ENCODE measurements at regions not wholly inside any gene's neighbourhood (a gene's known extent, or its start where the extent isn't known, plus 50 kb on each side); places are given as distances from the start of the nearest gene placed in this dataset.
"Not testable (repeated sequence)": the region's sequence is repeated elsewhere in the genome, so short reads cannot be mapped to it uniquely, and the experiment has no call there.

- peak; percentile 3 for DNase-seq (ENCODE audit: low spot score)
Measured at GRCh38 chr2:176854062-176854461, 358.5 kb upstream of the HNRNPA3 start.

GRCh38 chr2:176854878-176855277 lies 357.7 kb upstream of the HNRNPA3 start:
- DNase-seq (ENCODE audit: low spot score) = no peak

- no peak for DNase-seq (ENCODE audit: low spot score)
Measured at GRCh38 chr2:176856683-176857082, 355.9 kb upstream of the HNRNPA3 start.

- no peak for DNase-seq (ENCODE audit: low spot score)
Measured at GRCh38 chr2:176865336-176865735, 347.3 kb upstream of the HNRNPA3 start.

GRCh38 chr2:176872406-176872805 lies 340.2 kb upstream of the HNRNPA3 start:
- no peak for DNase-seq (ENCODE audit: low spot score)

GRCh38 chr2:176873403-176873802 lies 339.2 kb upstream of the HNRNPA3 start:
- no peak for DNase-seq (ENCODE audit: low spot score)

GRCh38 chr2:176876493-176877103 lies 336.0 kb upstream of the HNRNPA3 start:
- no peak for DNase-seq (ENCODE audit: low spot score)

GRCh38 chr2:176879426-176879995 lies 333.1 kb upstream of the HNRNPA3 start:
- no peak for DNase-seq (ENCODE audit: low spot score)

- DNase-seq (ENCODE audit: low spot score) = not testable (repeated sequence)
Measured at GRCh38 chr2:176882045-176882444, 330.5 kb upstream of the HNRNPA3 start.

GRCh38 chr2:176885001-176885643 lies 327.5 kb upstream of the HNRNPA3 start:
- DNase-seq (ENCODE audit: low spot score) = no peak

- DNase-seq (ENCODE audit: low spot score) = no peak
Measured at GRCh38 chr2:176885661-176886060, 326.9 kb upstream of the HNRNPA3 start.

- no peak for DNase-seq (ENCODE audit: low spot score)
Measured at GRCh38 chr2:176891105-176891504, 321.5 kb upstream of the HNRNPA3 start.

GRCh38 chr2:176891857-176892256 lies 320.7 kb upstream of the HNRNPA3 start:
- DNase-seq (ENCODE audit: low spot score) = no peak

GRCh38 chr2:176892676-176893226 lies 319.8 kb upstream of the HNRNPA3 start:
- no peak for DNase-seq (ENCODE audit: low spot score)

GRCh38 chr2:176895158-176895557 lies 317.4 kb upstream of the HNRNPA3 start:
- DNase-seq (ENCODE audit: low spot score) = no peak

- no peak for DNase-seq (ENCODE audit: low spot score)
Measured at GRCh38 chr2:176902454-176902853, 310.1 kb upstream of the HNRNPA3 start.

GRCh38 chr2:176904053-176904452 lies 308.5 kb upstream of the HNRNPA3 start:
- DNase-seq (ENCODE audit: low spot score) = not testable (repeated sequence)

- no peak for DNase-seq (ENCODE audit: low spot score)
Measured at GRCh38 chr2:176907341-176907740, 305.3 kb upstream of the HNRNPA3 start.

GRCh38 chr2:176910828-176911227 lies 301.8 kb upstream of the HNRNPA3 start:
- no peak for DNase-seq (ENCODE audit: low spot score)

GRCh38 chr2:176913955-176914354 lies 298.6 kb upstream of the HNRNPA3 start:
- no peak for DNase-seq (ENCODE audit: low spot score)

GRCh38 chr2:176914371-176914770 lies 298.2 kb upstream of the HNRNPA3 start:
- no peak for DNase-seq (ENCODE audit: low spot score)

- DNase-seq (ENCODE audit: low spot score) = not testable (repeated sequence)
Measured at GRCh38 chr2:176922545-176922944, 290.0 kb upstream of the HNRNPA3 start.

- DNase-seq (ENCODE audit: low spot score) = no peak
Measured at GRCh38 chr2:176923205-176923604, 289.4 kb upstream of the HNRNPA3 start.

Measured in SW480 (cell line).